Breast epithelium (tissue), 3 donors: ENCODE measurements at regions not wholly inside any gene's neighbourhood (a gene's known extent, or its start where the extent isn't known, plus 50 kb on each side); places are given as distances from the start of the nearest gene placed in this dataset.

Source experiments
- POLR2A ChIP-seq: fragments of 450-650 bp; IDR thresholded peaks from one replicate; pipeline ENCODE4 v1.6.1; 2016; ENCODE audit warnings: antibody characterized with exemption, mild to moderate bottlenecking, moderate library complexity
- POLR2AphosphoS5 ChIP-seq, 3 donors: sonication (generic); formaldehyde crosslinking; IDR thresholded peaks; one replicate each; pipeline ENCODE4 v1.6.1; 2017; ENCODE audit warnings: antibody characterized with exemption in 3 of 3
- TF ChIP-seq, protein P1 (sequence below), 3 donors: fragments of 450-650 bp; IDR thresholded peaks; one replicate each; pipeline ENCODE4 v1.5.1; 2016 to 2017; ENCODE audit warnings: antibody characterized with exemption in 3 of 3, mild to moderate bottlenecking in 3 of 3, moderate library complexity in 3 of 3

DNA sequence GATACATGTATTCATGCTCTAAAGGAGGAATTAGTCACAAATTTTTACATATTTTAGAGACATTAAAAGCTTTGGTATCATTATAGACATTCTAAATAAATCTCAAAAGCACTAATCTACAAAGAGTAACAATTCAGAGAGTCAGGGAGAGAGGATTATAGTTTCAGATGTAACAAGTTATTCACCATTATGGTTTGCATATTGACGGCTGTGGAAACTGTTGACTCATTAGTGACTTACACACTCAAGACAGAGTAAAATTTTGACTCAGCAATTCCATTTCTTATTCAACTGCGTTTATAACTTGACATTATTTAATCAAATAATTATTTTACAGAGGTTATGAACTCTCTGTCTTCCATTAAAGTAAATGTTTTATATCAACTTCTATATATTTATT lies 95.4 kb upstream of the SEMA3C start:
- no peak for TF ChIP-seq POLR2AphosphoS5 (IDR thresholded peaks at IDR 0.05)
- TF ChIP-seq POLR2A: no peak
- TF ChIP-seq, protein P1, sequence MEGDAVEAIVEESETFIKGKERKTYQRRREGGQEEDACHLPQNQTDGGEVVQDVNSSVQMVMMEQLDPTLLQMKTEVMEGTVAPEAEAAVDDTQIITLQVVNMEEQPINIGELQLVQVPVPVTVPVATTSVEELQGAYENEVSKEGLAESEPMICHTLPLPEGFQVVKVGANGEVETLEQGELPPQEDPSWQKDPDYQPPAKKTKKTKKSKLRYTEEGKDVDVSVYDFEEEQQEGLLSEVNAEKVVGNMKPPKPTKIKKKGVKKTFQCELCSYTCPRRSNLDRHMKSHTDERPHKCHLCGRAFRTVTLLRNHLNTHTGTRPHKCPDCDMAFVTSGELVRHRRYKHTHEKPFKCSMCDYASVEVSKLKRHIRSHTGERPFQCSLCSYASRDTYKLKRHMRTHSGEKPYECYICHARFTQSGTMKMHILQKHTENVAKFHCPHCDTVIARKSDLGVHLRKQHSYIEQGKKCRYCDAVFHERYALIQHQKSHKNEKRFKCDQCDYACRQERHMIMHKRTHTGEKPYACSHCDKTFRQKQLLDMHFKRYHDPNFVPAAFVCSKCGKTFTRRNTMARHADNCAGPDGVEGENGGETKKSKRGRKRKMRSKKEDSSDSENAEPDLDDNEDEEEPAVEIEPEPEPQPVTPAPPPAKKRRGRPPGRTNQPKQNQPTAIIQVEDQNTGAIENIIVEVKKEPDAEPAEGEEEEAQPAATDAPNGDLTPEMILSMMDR (IDR thresholded peaks at IDR 0.05): no peak
